ENCODE measurements at regions not wholly inside any gene's neighbourhood (a gene's known extent, or its start where the extent isn't known, plus 50 kb on each side); places are given as distances from the start of the nearest gene placed in this dataset.

GRCh38 chr13:106329941-106330340 lies 205.5 kb downstream of the EFNB2 start:
- ATAC-seq (no peak), DNase-seq (no peak)
- TF ChIP-seq POLR2A (IDR thresholded peaks at IDR 0.05) (no peak), CTCF (IDR thresholded peaks at IDR 0.05) (no peak)
- Histone ChIP-seq H3K27ac (no peak overlapping the region), H3K4me1 (no peaks in the 10 kb centered on the region), H3K4me3 (no peak overlapping the region), H3K27me3 (no peaks in the 10 kb centered on the region), H3K36me3 (replicated peaks in 1 of 2; ENCODE audit: insufficient read depth in 1 of 2, low read depth in 2 of 2) (no peaks in the 10 kb centered on the region), H3K9me3 (no peaks in the 10 kb centered on the region)
- 27 to 33% methylated on average over 5 of the region's 5 CpGs for WGBS, 2 donors
- intact Hi-C loops (cut with DNase I) = no loop called here

GRCh38 chr13:106326751-106327150 lies 208.7 kb downstream of the EFNB2 start:
- intact Hi-C loops (cut with DNase I) = no loop called here
- TF ChIP-seq CTCF (IDR thresholded peaks at IDR 0.05) = no peak
- no peak for TF ChIP-seq POLR2A (IDR thresholded peaks at IDR 0.05)

GRCh38 chr13:106324444-106324843 lies 211.0 kb downstream of the EFNB2 start:
- WGBS, 2 donors = 56 to 73% methylated on average over 5 of the region's 5 CpGs
- Histone ChIP-seq H3K4me1 (no peaks in the 10 kb centered on the region), H3K4me3 (no peak overlapping the region), H3K27ac (no peak overlapping the region), H3K9me3 (peaks cover 0 to 22% (median 0%) of the 10 kb centered on the region in 3 donors), H3K27me3 (no peaks in the 10 kb centered on the region), H3K36me3 (replicated peaks in 1 of 2; ENCODE audit: insufficient read depth in 1 of 2, low read depth in 2 of 2) (no peaks in the 10 kb centered on the region)
- no peak for ATAC-seq
- no peak for DNase-seq
- TF ChIP-seq POLR2A (IDR thresholded peaks at IDR 0.05) (no peak), CTCF (IDR thresholded peaks at IDR 0.05) (no peak)
- intact Hi-C loops (cut with DNase I) = no loop called here

More at GRCh38 chr13:106326751-106327150, 208.7 kb downstream of the EFNB2 start:
- H3K4me1 ChIP-seq = no peaks in the 10 kb centered on the region
- H3K27me3 ChIP-seq = no peaks in the 10 kb centered on the region
- no peak overlapping the region for H3K4me3 ChIP-seq
- ATAC-seq = no peak
- WGBS, 2 donors = 72 to 79% methylated on average over 4 of the region's 4 CpGs
- no peak for DNase-seq
- no peak overlapping the region for H3K27ac ChIP-seq
- H3K36me3 ChIP-seq (replicated peaks in 1 of 2; ENCODE audit: insufficient read depth in 1 of 2, low read depth in 2 of 2) = no peaks in the 10 kb centered on the region
- peaks cover 0 to 18% (median 0%) of the 10 kb centered on the region in 3 donors for H3K9me3 ChIP-seq

DNA sequence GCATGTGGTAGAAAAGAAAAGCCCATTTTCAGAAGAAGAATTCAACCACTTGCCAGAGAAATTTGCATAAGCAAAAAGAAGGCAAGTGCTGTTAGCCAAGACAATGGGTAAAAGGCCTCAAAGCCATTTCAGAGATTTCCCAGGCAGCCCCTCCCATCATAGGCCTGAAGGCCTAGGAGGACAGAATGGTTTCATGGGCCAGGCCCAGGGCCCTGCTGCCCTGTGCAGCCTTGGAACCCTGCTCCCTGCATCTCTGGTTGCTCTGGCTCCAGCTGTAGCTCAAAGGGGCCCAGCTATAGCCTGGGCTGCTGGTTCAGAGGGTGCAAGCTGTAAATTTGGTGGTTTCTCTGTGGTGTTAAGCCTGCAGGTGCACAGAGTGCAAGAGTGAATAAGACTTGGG lies 212.8 kb downstream of the EFNB2 start:
- TF ChIP-seq CTCF (IDR thresholded peaks at IDR 0.05) (no peak), POLR2A (IDR thresholded peaks at IDR 0.05) (no peak)
- intact Hi-C loops (cut with DNase I) = no loop called here
- no peaks in the 10 kb centered on the region for H3K27me3 ChIP-seq

GRCh38 chr13:106318941-106319411 lies 216.5 kb downstream of the EFNB2 start:
- no peaks in the 10 kb centered on the region for H3K27me3 ChIP-seq
- no peak for ATAC-seq
- H3K9me3 ChIP-seq = peaks cover 0 to 22% (median 0%) of the 10 kb centered on the region in 3 donors
- no peaks in the 10 kb centered on the region for H3K4me1 ChIP-seq
- no peak for DNase-seq
- TF ChIP-seq POLR2A (IDR thresholded peaks at IDR 0.05) (no peak), CTCF (IDR thresholded peaks at IDR 0.05) (no peak)
- no peaks in the 10 kb centered on the region for H3K36me3 ChIP-seq (replicated peaks in 1 of 2; ENCODE audit: insufficient read depth in 1 of 2, low read depth in 2 of 2)
- no peak overlapping the region for H3K4me3 ChIP-seq
- 22 to 32% methylated on average over 4 of the region's 4 CpGs for WGBS, 2 donors
- no peak overlapping the region for H3K27ac ChIP-seq
- intact Hi-C loops (cut with DNase I) = no loop called here

More for the DNA sequence above, 212.8 kb downstream of the EFNB2 start:
- H3K9me3 ChIP-seq = peaks cover 0 to 22% (median 0%) of the 10 kb centered on the region in 3 donors
- ATAC-seq (no peak), DNase-seq (no peak)
- H3K36me3 ChIP-seq (replicated peaks in 1 of 2; ENCODE audit: insufficient read depth in 1 of 2, low read depth in 2 of 2) = no peaks in the 10 kb centered on the region
- no peaks in the 10 kb centered on the region for H3K4me1 ChIP-seq
- H3K4me3 ChIP-seq = no peak overlapping the region
- no peak overlapping the region for H3K27ac ChIP-seq
